SW 1271 (cell line): ENCODE measurements at regions not wholly inside any gene's neighbourhood (a gene's known extent, or its start where the extent isn't known, plus 50 kb on each side); places are given as distances from the start of the nearest gene placed in this dataset.

Experiments used
- DNase-seq, 2 experiments: peaks; one replicate each; lab custom pipeline; 2025; lab: John Stamatoyannopoulos, UW

DNA sequence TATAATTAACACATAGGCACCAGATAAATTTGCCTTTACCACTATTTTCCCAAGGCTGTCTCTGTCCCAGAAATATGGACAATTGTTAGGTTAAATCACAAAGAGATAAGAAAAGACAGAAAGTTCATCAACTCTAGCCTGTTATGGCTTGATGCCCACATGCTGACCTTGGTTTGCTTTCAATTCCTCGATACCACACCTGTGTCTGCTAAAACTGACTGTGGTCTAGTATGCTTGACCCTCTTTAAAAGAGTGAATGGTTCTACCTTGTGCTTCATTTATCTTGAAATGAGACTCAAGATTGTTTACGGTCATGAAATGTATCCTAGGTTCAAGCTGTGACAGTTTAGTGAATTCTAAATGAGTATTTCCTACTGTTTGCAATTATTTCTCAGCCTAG lies 909.0 kb upstream of the LRRTM1 start:
- DNase-seq: no peak

DNA sequence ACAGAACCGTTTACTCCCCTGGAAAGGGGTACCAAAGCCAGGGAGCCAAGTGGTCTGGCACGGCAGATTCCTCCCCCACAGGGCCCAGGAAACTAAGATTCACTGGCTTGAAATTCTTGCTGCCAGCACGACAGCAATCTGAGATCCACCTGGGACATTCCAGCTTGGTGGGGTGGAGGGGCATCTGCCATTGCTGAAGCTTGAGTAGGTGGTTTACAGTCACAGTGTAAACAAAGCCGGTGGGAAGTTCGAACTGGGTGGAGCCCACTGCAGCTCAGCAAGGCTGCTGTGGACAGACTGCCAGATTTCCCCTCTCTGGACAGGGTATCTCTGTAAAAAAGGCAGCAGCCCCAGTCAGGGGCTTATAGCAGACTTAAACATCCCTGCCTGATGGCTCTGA lies 901.7 kb upstream of the LRRTM1 start:
- DNase-seq: no peak

DNA sequence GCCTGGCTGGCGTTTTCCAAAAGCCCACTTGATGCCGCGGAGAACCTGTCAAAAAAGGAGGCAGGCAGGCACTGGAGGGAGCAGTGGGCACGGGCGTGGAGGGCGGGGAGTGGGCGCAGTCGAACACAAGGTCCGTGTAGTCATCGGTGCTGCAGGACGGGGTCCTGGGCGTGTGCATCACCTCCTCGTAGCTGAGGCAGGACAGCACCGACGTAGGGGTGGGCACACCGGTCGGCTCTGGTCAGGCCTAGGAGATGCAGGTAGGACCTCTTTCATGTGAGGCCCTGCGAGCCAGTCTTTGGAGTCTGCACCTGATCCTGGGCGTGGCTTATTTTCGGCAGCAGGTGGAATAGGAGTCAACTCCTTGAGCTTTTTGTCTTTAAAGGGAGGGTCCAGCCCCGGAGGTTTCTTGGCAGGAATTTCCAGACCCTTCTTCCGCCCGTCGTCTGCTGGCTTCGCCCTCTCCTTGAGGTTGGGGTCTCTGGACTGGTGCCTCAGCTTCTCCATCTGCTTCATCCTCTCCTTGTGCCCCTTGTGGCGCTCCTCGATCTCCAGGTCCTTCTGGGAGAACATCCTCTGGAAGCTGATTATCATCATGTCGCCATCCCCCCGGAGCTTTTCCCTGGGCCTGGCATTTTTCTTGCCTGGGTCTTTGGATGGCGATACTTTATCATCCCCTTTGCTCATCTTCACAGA lies 892.5 kb upstream of the LRRTM1 start:
- DNase-seq: no peak

DNA sequence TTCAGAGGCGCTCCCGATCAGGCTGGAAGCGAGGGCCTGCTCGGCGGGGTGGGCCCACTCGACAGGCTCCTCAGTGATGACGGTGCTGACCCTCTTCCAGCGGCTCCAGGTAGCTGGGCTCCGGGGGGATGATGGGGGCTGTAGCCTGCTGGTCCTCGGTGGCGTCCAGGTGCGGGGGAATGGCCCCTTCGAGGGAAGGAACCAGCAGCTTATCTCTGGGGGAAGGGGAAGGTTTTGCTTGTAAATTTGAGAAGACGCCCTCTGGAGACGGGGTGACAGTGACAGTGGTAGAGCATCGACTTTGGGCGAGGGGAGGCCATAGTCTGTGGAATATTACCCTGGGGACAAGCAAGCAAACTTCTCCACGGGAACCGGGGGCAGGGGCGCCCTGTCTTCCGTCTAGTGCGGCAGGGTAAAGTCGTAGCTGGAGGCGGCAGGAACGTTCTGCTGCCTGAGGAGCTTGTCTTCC lies 891.9 kb upstream of the LRRTM1 start:
- DNase-seq: no peak

DNA sequence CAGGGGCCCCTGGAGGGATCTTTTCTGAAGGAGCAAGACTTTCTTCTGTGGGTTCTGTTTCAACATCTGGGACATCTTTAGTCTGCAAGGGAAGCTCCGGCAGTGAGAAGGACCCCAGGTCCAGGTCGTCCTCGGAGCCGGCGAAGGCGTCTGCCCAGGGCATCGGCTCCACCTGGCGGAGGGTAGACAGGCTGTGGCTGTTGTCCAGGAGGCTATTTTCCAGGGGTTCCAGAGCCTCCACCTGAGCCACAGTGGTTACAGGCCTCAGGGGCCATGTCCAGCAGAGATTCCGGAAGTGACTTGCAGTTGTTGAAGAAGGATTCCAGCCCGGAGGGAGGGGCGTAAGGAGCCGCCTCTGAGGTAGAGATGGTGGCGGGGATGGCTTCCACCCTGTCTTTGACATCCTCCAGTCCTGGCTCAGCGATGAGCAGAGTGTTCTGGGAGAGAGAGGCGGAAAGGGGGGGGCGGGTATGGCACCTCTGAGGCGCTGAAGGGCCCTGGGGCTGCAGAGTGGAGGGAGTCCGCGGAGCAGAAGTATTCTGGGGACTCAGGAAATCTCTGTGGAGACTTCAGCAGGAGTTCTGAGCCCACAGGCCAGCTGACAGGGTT lies 891.3 kb upstream of the LRRTM1 start:
- DNase-seq: no peak

DNA sequence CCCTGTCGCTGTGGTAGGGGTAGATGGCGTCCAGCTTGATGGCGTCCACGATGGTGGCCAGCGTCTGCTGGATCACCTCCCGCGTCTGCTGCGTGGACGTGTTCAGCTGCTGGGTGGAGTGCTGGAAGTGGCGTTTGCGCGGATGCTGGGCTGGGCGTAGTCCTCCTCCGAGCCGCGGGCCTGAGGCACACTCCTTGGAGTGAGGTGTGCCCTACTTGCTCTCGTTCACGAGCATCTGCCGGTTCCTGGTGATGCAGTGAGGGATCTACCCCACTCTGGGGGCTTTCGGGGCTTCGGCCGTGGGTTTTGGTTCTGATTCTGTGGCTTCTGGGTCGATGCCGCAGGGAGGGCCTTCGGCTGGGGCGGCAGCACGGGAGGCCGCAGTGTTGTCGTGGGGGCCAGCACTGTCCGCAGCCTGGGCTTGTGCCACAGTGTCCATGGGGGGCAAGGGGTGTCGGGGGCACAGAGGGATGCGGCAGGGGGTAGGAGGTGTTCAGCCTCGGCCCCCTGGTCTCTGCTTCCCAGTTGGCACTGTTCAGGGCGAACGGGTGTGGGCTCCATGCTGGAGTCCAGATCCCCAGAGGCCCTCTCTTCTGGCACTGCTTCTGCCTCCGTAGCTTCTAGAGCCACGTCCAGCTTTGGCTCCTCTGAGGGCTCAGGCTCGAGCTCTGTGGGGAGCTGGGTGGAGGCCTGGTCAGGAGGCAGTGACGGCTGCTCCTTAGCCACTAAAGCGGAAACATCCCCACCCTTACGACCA lies 890.6 kb upstream of the LRRTM1 start:
- DNase-seq: no peak

DNA sequence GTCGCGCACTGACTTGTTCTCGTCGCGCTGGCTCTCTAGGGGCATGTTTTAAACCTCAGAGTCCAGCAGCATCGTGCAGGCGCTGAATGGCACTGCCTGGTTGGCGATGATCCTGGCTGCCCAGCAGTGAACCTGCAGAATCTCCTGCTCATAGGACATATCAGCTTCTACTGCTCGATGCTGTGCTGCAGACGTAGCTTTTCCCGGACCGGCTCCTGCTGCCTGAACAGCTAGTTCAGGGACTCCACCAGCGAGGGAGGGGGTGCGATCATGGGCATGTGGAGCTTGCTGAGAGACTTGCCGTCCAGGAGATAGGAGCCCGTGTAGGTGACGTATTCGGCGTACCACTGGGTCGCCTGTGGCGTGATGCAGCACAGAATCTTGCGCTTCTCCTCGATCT lies 890.0 kb upstream of the LRRTM1 start:
- DNase-seq: no peak

DNA sequence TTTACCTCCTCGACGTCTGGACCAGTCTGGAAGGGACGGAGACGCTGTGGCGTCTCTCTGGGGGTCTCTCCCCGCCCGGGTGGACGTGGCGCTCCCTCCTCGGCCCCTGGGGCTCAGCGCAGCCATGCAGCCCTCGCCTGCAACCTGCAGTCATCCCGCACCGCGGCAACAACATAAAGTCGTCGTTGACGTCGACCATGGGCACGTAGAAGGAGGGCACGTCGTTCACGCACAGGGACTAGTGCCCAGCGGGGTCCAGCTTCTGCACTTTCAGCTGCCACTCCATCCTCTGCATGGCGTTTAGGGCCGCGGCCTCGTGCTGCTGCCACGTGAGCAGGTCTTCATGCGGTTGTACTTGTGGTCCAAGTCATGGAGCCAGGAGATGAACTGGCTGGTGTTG lies 889.6 kb upstream of the LRRTM1 start:
- DNase-seq: no peak

DNA sequence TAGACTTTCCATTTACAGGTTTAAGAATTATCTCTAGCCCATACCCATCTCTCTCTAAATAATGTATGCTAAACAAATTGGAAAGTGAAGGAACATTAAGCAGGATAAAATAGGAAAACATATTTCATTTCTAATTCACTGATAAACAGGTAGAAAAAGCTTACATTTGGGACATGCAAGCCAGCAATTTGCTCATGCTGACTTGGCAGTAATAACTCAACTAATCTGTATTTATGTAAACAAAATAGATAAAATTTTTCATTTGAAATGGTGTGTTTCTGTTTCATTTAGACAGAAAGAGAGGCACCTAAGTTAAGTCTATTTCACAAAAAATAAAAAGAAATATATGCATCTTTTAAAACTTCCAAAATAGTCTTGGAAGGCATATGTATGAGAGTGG lies 877.3 kb upstream of the LRRTM1 start:
- DNase-seq: no peak

DNA sequence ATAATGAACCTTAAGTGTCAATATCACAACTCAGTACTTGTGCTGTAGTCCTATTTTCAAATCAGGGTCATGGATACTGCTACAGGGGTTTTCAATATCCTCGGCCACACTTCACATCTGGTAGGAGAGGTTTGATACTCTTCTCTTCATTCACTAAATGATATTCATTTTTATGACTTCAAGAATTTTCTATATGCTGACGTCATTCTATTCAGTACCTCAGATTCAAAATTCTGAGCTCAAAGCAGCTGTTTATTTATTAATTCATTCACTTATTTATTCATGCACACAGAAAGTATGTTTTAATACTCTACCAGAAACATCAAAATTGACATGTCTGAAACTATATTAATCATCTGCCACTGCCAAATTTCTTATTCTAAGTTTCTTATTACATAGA lies 866.9 kb upstream of the LRRTM1 start:
- DNase-seq: no peak

DNA sequence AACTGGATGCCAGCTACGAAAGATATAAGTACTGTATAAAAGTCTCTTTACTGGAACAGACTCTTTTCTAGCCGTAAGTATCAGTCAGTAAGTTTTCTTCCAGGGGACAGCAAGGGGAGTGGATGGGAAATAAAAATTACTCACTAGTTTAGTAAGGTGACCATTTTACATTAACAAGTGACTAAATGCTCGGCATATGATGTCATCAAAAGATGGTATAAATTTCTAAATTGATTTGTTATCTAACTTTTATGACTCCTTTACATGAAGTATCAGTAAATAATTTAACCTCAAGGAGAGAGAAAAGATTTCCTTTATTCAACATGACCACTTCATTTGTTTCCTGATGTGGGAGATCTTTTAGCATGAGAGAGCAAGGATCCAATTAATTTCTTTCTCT lies 859.0 kb upstream of the LRRTM1 start:
- DNase-seq: no peak

DNA sequence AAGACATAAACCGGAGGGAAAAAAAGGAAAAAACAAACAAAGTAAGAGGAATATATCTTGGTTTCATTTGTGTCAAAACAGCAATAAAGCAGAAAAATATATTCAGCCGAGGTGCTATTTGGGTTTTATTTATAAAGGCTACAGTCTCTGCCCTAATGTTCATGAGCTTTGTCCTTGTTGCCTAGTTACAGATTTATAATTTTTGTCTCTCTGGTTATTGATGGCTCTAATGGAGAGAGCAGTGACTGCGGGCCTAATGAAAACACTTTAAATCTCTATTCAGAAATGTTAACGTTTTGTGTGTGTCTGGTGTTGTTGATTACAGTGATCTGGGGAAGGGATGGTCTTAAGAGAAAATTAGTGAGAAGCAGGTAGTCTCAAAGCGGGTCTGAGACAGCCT lies 854.0 kb upstream of the LRRTM1 start:
- DNase-seq: no peak

DNA sequence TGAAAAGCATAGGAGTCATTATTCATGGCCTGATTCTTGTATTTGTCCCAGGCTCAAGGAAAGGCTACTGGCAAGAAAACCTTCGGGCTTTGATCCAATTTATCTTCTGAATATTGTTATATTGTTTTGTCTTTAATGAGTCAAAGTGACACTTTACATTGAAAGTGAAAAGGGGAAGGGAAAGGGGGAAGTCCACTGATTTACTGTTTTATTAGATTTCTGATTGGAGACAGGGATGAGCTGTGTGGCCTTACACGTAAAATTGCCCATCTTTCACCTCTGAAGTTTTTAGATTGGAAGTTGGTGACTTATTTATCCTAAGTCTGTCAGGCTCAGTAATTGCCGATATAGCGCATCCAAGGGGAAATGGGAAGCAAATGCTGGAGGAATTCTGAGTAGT lies 843.8 kb upstream of the LRRTM1 start:
- DNase-seq: no peak

DNA sequence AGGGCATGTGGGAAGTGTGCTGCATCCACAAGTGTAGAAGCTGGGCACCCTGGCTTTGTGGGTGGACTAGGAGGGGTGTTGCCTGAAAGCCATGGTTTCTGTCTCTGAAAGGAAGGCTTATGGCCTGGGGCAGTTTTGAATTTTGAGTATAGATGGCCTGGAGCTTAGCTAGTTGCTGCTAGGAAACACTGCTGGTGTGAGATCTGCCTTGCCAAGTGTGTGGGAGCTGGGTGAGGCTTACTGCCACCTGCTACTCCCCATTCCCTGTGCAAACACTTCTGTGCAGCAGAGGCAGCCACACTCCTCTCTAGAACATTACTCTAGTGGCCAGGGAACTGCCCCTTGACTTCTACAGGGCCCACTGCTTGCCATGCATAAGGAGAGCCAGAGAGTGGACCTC lies 831.7 kb upstream of the LRRTM1 start:
- no peak for DNase-seq

DNA sequence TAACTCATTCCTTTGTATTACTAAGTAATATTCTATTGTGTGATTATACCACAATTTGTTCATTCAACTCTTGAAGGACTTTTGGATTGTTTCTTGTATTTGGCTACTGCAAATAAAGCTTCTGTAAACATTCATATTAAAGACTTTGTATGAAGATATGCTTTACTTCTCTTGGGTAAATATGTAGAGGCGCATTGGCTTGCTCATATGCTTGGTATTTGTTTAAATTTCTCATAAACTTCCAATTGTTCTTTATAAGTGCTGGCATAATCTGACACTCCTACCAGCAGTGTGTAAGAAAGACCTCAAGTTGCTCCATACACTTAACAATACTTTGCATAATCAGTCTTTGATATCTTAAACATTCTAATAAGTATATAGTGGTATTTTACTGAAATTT lies 792.8 kb upstream of the LRRTM1 start:
- DNase-seq: no peak

DNA sequence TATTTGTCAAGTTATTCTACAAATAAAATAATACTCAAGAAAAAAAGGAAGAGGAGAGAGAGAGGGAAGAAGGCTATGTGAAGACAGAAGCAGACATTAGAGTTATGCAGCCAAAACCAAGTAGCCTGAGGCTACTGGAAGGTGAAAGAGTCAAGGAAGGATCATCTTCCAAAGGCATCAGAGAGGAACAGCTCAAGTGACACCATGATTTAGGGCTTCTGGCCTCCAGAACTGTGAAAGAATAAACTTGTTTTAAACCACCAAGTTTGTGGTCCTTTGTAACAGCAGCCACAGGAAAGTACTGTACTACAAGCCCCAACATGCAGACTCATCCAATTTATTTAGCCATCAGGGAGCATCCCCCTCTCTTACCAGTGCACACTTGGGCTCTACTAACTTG lies 788.5 kb upstream of the LRRTM1 start:
- DNase-seq: no peak

DNA sequence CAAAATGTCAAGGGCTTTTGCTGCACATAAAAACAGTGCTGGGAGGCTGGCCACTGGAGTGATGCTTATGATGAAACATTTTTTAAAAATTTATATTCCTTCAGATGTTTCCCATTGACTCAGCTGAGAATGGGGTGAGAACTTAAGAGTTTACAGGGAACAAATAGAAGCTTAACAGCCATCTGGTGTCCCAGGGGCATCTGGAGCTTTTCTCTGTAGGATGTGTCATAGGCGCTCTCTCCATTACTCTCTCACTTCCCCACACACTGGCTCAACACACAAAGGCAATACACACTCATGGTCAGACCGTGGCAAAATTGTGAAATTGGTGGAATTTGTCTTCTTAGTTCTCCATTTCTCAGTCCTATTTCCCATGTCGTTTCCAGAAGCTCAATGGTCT lies 783.1 kb upstream of the LRRTM1 start:
- no peak for DNase-seq

DNA sequence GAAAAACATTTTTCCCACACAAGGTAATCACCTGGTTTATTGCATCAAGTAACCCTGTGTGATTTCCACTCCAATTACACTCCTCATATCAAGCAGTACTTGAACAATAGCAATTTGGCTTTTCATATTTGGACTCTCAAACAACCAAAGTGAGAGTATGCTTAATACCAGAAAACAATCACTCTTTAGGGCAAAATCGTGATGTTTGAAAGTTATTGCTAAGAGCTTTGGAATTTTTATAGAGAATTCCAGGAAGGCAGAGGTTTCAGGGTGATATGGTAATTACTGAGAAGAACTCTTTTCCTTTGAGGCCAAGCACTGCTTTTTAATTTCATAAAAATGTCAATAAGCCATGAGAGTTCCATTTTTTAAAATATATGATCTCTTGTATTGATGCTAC lies 779.5 kb upstream of the LRRTM1 start:
- DNase-seq: peak in 1 of 2 experiments; percentile 16

DNA sequence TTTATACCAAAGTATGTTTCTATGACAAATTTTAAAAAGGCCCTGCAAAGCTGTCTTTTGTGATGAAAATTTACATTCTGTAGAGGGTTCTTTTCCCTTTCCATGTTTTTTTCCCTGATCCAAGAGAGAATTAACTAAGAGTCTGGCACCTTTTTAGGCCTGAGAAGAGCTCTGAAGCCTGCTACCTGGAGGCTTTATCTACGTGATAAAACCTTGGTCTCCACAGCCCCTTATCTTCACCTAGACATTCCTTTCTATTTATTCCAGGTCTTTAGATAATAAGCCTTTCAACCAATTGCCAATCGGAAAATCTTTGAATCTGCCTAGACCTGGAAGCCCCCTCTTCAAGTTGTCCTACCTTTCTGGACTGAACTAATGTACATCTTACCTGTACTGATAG lies 774.1 kb upstream of the LRRTM1 start:
- DNase-seq: no peak

DNA sequence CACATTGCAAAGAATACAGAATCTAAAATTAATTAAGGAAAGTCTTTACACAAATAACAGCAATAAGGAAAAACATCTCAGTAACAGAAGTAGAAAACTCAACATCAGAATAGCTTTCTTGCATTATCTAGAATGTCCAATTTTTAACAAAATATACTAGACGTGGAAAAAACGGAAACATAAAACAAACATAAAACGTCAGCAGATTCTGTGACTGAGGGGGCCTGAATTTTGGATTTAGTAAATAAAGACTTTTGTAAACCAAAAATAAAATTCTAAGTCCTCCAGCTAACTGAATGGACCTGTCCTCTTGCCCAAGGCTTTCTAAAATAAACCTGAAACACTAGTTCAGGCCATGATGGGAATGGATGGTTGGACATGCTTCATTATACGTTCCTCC lies 773.5 kb upstream of the LRRTM1 start:
- no peak for DNase-seq

DNA sequence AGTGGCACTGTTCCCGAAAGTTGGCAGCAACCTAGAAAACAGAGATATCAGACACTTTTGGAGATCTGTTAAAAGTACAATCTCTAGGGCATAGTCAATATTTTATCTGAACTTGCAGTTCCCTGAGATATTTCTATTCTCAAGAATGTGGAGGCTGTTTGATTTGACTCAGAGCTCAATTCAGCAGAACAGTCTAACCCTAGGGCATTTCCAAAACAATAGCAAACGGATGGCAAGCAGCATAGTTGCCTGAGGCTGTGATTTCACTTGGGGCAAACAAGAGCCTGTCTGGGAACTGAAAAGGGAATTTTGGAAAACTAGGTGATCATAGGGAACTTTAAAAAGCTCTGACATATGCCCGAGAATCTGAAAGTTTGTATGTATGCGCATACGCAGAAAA lies 772.8 kb upstream of the LRRTM1 start:
- no peak for DNase-seq

DNA sequence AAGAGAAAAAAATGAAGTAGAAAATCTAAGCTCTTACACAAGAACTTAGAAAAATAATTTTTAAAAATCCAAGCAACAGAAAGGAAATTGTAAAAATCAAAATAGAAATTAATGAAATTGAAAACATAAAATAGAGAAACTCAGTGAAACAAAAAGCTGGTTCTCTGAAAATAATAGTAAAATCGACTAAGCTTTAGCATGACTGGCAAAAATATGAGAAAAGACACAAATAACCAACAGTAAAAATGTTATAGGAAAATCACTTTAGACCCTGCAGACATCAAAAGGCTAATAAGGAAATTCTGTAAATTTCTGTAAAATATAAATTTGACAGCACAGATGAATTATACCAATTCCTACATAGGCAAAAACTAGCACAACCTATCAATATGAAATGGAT lies 768.9 kb upstream of the LRRTM1 start:
- no peak for DNase-seq

DNA sequence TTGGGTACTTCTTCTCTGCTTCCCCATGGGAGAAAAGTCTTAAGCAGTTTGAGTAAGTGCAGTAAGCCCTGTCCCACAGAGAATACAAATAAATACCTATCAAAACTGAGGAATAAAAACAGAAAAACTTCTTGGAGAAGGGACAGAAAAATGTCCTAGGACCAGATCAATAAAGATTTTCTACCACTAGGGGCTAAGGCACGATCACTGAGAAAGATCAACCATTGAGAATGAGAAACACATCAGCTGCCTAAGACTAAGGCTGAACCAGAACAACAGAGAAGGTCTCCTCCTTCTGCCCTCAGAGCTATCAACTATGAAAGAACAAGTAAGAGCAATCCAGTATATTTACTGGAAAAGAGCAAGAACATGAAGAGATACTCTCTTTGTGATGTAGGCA lies 763.6 kb upstream of the LRRTM1 start:
- no peak for DNase-seq
